HK-2 (cell line): ENCODE measurements at regions not wholly inside any gene's neighbourhood (a gene's known extent, or its start where the extent isn't known, plus 50 kb on each side); places are given as distances from the start of the nearest gene placed in this dataset.
A peak's percentile ranks its signal among the peaks of the same experiment; 100 is the strongest.
"Not testable (repeated sequence)": the region's sequence is repeated elsewhere in the genome, so short reads cannot be mapped to it uniquely, and the experiment has no call there.

ENCODE experiments used
- DNase-seq: peaks from one replicate; pipeline ENCODE4 v3.0.0-alpha.2; 2018; ENCODE audit not compliant: unreplicated experiment

DNA sequence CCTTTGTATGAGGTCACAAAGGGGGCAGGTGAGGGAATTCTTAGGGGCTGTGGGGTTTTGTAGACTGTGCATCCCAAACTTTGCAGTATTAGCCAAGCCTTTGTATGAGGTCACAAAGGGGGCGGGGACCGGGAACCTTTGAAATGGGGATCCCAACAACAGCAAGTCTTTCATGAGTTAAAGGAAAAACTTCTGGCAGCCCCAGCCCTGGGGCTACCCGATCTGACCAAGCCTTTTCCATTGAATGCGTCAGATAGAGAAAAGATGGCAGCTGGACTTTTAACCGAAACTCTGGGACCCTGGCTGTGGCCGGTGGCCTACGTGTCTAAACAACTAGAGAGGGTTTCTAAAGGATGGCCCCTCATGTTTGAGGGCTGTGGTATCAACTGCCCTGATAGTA is 79.0 kb upstream of the RUBCNL start:
- DNase-seq: not testable (repeated sequence)

DNA sequence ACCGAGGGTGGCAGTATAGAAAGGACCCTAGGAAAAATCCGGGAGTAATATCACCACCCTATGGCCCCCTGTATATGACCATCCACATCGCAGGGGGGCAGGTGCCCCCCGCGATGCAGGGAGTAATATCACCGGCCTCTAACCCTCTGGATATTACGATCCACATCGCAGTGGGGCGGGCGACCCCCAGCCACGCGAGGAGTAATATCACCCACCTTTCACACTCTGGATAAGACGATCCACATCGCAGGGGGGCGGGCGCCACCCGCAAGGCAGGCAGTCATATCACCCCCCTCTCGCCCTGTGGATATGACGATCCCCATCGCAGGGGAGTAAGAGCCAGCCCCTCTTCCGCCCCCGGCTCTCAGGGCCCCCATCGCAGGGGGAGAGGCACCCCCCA is 76.7 kb upstream of the RUBCNL start:
- no peak for DNase-seq

DNA sequence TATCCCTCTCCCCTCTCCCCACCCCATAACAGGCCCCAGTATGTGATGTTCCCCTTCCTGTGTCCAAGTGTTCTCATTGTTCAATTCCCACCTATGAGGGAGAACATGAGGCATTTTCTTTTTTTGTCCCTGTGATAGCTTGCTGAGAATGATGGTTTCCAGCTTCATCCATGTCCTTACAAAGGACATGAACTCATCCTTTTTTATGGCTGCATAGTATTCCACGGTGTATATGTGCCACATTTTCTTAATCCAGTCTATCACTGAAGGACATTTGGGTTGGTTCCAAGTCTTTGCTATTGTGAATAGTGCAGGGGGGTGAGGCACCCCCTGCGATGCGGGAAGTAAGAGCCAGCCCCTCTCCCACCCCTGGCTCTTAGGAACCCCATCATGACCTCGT is 73.2 kb upstream of the RUBCNL start:
- DNase-seq: not testable (repeated sequence)

DNA sequence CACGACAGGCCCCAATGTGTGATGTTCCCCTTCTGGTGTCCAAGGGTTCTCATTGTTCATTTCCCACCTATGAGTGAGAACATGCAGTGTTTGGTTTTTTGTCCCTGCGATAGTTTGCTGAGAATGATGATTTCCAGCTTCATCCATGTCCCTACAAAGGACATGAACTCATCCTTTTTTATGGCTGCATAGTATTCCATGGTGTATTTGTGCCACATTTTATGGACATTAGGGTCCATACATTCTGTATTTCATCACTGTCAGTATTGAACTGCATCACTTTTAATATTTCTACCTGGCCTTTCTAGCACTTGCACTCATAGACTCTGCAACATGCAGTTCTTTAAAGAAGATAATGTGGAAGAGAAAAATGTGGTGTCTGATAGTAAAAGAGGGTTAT is 70.2 kb upstream of the RUBCNL start:
- not testable (repeated sequence) for DNase-seq

GRCh38 chr13:46455924-46456323 is 68.9 kb upstream of the RUBCNL start:
- DNase-seq: peak; percentile 11

DNA sequence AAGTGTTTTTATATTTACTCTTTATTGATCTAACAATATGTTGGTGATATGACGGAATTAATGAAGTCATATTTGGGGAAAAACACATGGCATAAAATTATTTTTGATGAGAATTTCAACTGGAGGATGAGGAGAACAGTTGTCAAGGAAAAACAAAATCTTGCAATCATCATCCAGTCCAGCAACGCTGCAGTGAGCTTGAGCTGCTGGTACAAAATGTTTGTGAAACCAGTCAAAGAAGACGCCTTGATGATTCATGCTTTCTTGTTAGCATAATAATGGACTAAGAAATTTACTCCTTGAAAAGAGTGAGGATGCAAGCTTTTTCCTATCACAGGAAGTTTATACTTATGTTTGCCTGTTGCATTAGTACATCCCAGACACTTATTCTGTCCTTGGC is 64.1 kb upstream of the RUBCNL start:
- not testable (repeated sequence) for DNase-seq

GRCh38 chr13:46449949-46450348 is 62.9 kb upstream of the RUBCNL start:
- not testable (repeated sequence) for DNase-seq

DNA sequence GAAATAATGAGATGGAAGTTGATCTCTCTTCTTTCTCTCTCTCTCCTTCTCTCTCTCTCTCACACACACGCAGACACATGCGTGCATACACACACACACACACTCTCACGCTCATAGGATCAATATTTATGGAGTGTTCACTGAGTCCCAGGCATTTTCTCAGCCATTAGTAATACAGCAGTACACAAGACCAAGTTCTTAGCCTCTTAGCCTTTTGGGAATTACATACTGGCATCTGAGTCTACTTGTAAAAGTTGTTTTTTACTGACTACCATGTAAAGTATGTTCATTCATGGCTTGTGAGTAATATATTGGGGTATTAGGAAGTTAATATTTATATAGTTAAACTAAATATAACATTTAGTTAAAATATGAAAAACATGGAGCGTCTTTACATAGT is 61.1 kb upstream of the RUBCNL start:
- DNase-seq: not testable (repeated sequence)

DNA sequence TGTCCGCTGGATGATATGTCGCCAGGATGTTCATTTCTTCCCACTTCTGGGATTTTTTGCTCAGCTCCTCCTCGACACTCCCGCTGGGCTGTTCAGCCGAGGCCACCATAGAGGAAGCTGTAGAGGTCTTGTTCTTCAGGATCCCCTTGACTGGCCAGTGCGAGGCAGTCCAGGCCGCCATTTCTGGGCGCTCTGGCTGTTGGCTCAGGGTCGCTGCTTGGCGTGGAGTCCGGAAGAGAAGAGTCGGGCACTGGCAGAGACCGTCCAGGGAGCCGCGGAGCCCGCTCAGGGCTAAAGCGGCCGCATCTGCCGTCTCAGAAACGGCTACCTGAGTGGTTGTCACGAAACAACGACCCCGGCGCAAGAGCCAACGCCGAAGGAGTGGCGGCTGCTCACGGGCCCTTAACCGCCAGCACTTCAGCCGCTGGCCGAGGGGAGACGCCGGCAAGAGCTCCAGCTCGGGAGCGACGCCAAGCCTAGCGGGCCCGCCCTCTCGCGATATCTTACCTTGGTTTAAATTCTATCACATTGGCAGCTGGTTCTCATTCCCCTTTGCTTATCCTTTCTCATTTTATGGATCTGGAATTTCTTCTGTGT is 50.9 kb upstream of the RUBCNL start:
- not testable (repeated sequence) for DNase-seq
